ENCODE measurements at regions not wholly inside any gene's neighbourhood (a gene's known extent, or its start where the extent isn't known, plus 50 kb on each side); places are given as distances from the start of the nearest gene placed in this dataset.

DNA sequence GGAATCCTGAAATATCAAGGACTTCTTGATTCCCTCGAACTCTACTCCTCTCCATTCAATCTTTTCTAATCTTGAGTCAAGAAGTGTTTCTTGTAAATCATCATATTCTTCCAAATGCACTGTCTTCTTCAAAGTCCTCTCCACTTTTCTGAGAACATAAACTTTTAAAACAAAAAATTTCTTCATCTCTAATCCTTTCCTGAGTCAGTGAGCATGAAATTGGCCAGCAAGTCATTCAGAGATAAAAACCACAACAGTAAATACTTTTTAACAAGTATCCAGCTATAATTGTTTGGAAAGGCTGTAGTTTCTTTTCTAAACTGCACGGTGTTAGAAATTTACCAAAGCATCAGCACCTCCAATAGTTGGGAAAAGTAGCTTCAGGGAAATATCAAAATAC is 312.6 kb upstream of the GALNT5 start:
- no peaks in the 10 kb centered on the region for H3K36me3 ChIP-seq (ENCODE audit: control insufficient read depth, insufficient read depth, low read length)
- 94 to 100% methylated on average over 2 of the region's 2 CpGs for WGBS, 2 experiments
- H3K27ac ChIP-seq (ENCODE audit: insufficient read depth, low read depth, low read length, poor library complexity, severe bottlenecking) = no peak overlapping the region
- H3K4me1 ChIP-seq (ENCODE audit: control insufficient read depth, insufficient read depth, low read length) = no peaks in the 10 kb centered on the region
- no peaks in the 10 kb centered on the region for H3K27me3 ChIP-seq (ENCODE audit: control insufficient read depth, insufficient read depth, low read length, poor library complexity, severe bottlenecking)
- no peaks in the 10 kb centered on the region for H3K9me3 ChIP-seq (ENCODE audit: control insufficient read depth, low read length)
- no peak overlapping the region for H3K4me3 ChIP-seq (ENCODE audit: insufficient read depth, low read depth, low read length)

DNA sequence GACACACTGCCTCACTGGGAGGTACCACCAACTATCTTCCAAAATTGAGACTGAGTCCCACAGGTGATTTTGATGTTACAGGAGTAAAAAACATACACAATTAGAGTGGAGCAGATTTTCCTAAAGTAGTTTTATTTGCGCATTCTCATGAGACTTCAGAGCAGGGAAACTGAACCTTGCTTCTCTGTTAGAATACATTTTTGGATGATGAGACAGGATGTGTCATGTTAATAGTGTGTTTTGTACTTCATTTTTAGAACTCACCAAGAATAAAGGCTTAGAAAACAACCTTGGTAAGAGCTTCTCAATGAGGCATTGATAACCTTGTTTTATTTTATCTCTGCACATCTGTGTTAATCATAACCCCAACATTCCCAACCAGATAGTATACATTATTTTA is 310.2 kb upstream of the GALNT5 start:
- H3K9me3 ChIP-seq (ENCODE audit: control insufficient read depth, low read length) = peaks cover 3% of the 10 kb centered on the region
- 100% methylated on average over 1 of the region's 1 CpG for WGBS, 2 experiments

DNA sequence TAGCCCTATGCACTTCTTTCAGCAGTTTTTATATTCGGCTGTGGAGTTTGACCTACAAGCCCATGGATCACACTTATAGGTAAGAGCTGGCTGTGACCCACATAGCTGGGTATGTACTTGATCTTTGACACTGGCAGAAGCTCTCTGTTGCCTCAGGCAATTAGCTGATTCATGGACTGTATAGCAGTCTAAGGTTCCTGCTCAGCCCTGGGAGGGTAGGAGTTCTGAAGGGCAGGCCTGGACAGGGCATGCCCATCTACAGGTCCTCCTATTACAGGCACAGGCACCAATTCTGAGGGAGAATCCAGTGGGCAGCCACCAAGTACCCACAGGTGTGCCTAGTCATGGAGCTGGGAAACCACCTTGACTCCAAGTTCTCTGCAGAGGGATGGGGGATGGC is 301.8 kb upstream of the GALNT5 start:
- H3K27me3 ChIP-seq (ENCODE audit: control insufficient read depth, insufficient read depth, low read length, poor library complexity, severe bottlenecking) = no peaks in the 10 kb centered on the region
- 93 to 100% methylated on average over 1 of the region's 1 CpG for WGBS, 2 experiments
- H3K4me3 ChIP-seq (ENCODE audit: insufficient read depth, low read depth, low read length) = no peak overlapping the region
- H3K27ac ChIP-seq (ENCODE audit: insufficient read depth, low read depth, low read length, poor library complexity, severe bottlenecking) = no peak overlapping the region
- H3K9me3 ChIP-seq (ENCODE audit: control insufficient read depth, low read length) = peaks cover 3% of the 10 kb centered on the region
- H3K4me1 ChIP-seq (ENCODE audit: control insufficient read depth, insufficient read depth, low read length) = no peaks in the 10 kb centered on the region
- no peaks in the 10 kb centered on the region for H3K36me3 ChIP-seq (ENCODE audit: control insufficient read depth, insufficient read depth, low read length)

More for the DNA sequence above, 310.2 kb upstream of the GALNT5 start:
- Histone ChIP-seq H3K36me3 (ENCODE audit: control insufficient read depth, insufficient read depth, low read length) (no peaks in the 10 kb centered on the region), H3K4me1 (ENCODE audit: control insufficient read depth, insufficient read depth, low read length) (no peaks in the 10 kb centered on the region), H3K27me3 (ENCODE audit: control insufficient read depth, insufficient read depth, low read length, poor library complexity, severe bottlenecking) (no peaks in the 10 kb centered on the region), H3K27ac (ENCODE audit: insufficient read depth, low read depth, low read length, poor library complexity, severe bottlenecking) (no peak overlapping the region), H3K4me3 (ENCODE audit: insufficient read depth, low read depth, low read length) (no peak overlapping the region)

DNA sequence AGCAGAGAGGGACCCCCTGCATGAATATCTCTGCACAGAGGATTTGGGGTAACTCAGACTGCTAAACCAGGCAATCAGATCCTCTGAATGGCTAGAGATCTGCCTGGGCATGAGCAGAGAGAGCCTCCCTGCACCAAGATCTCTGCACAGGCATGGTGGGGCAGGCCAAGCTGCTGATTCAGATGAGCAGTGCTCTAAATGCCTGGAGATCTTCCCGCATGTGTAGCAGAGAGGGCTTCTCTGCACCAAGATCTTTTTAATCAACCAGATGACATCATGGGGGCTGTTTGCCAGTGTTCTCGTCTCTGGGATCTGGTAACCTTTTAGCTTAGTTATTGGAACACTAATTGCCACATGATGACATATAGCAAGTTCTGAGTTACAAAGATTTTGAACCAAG is 301.3 kb upstream of the GALNT5 start:
- Histone ChIP-seq H3K4me1 (ENCODE audit: control insufficient read depth, insufficient read depth, low read length) (no peaks in the 10 kb centered on the region), H3K9me3 (ENCODE audit: control insufficient read depth, low read length) (peaks cover 3% of the 10 kb centered on the region), H3K4me3 (ENCODE audit: insufficient read depth, low read depth, low read length) (no peak overlapping the region), H3K27ac (ENCODE audit: insufficient read depth, low read depth, low read length, poor library complexity, severe bottlenecking) (no peak overlapping the region), H3K36me3 (ENCODE audit: control insufficient read depth, insufficient read depth, low read length) (no peaks in the 10 kb centered on the region), H3K27me3 (ENCODE audit: control insufficient read depth, insufficient read depth, low read length, poor library complexity, severe bottlenecking) (no peaks in the 10 kb centered on the region)
- 94 to 100% methylated on average over 2 of the region's 2 CpGs for WGBS, 2 experiments

DNA sequence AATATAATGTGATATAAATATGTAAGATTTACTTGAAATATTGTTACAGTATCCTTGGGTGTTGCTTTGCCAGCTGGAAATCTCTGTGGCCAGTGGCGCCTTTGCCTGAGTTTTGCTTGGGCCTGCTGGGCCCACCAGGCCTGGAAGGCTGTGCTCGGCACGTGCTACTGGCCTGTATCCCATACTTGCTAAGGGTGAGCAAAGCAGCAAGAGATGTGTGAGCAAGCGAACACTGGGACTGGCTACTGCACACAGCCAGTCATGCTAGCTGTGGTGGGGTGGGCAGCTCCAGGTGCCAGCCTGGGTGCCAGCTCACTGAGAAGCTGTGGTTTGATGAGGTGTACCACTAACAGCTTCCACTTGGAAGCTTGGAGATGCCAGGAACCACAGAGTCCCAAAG is 299.1 kb upstream of the GALNT5 start:
- H3K27me3 ChIP-seq (ENCODE audit: control insufficient read depth, insufficient read depth, low read length, poor library complexity, severe bottlenecking) = no peaks in the 10 kb centered on the region
- no peak overlapping the region for H3K4me3 ChIP-seq (ENCODE audit: insufficient read depth, low read depth, low read length)
- no peaks in the 10 kb centered on the region for H3K36me3 ChIP-seq (ENCODE audit: control insufficient read depth, insufficient read depth, low read length)
- H3K9me3 ChIP-seq (ENCODE audit: control insufficient read depth, low read length) = no peaks in the 10 kb centered on the region
- H3K4me1 ChIP-seq (ENCODE audit: control insufficient read depth, insufficient read depth, low read length) = no peaks in the 10 kb centered on the region
- H3K27ac ChIP-seq (ENCODE audit: insufficient read depth, low read depth, low read length, poor library complexity, severe bottlenecking) = no peak overlapping the region
- WGBS, 2 experiments = 93 to 97% methylated on average over 4 of the region's 4 CpGs

GRCh38 chr2:156959481-156959880 is 298.0 kb upstream of the GALNT5 start:
- 75 to 83% methylated on average over 4 of the region's 4 CpGs for WGBS, 2 experiments
- H3K4me1 ChIP-seq (ENCODE audit: control insufficient read depth, insufficient read depth, low read length) = no peaks in the 10 kb centered on the region
- no peak overlapping the region for H3K27ac ChIP-seq (ENCODE audit: insufficient read depth, low read depth, low read length, poor library complexity, severe bottlenecking)
- H3K4me3 ChIP-seq (ENCODE audit: insufficient read depth, low read depth, low read length) = no peak overlapping the region
- no peaks in the 10 kb centered on the region for H3K36me3 ChIP-seq (ENCODE audit: control insufficient read depth, insufficient read depth, low read length)
- H3K27me3 ChIP-seq (ENCODE audit: control insufficient read depth, insufficient read depth, low read length, poor library complexity, severe bottlenecking) = no peaks in the 10 kb centered on the region
- no peaks in the 10 kb centered on the region for H3K9me3 ChIP-seq (ENCODE audit: control insufficient read depth, low read length)

- WGBS, 2 experiments = 98 to 100% methylated on average over 2 of the region's 2 CpGs
Measured at GRCh38 chr2:156982615-156983014, 274.9 kb upstream of the GALNT5 start.

DNA sequence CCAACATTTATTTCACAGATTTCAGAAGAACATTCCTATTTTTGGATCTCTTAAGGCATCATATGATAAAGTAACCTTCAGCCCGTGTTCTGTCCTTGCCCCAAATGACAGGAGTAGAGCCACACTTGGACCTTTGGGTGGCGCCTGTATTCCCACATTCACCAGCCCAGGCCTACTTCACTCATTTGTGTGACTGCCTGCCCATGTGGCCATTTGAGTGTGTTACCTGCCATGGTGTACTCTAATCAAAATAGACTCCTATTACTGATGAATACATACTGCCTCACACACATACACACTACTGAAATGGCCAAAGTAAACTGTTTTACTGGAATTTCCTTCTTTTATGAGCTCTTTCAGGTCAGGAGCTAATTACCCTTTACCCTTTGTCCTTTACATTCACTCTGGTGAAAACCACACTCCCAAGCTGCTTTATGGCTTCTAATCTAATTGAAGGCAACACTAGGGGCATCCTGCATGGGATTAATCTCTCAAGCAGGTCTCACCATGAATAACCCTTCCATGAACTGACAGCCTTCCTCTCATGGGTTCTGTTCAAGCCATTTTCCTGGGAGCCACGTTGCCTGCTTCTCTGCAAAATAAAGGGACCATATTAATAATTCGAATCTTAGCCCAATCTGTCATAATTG is 271.0 kb upstream of the GALNT5 start:
- WGBS, 2 experiments = 81 to 92% methylated on average over 3 to 4 of the region's 4 CpGs
- H3K4me3 ChIP-seq (ENCODE audit: insufficient read depth, low read depth, low read length) = no peak overlapping the region
- H3K27ac ChIP-seq (ENCODE audit: insufficient read depth, low read depth, low read length, poor library complexity, severe bottlenecking) = no peak overlapping the region

More at GRCh38 chr2:156982615-156983014, 274.9 kb upstream of the GALNT5 start:
- H3K4me1 ChIP-seq (ENCODE audit: control insufficient read depth, insufficient read depth, low read length) = no peaks in the 10 kb centered on the region
- no peak overlapping the region for H3K27ac ChIP-seq (ENCODE audit: insufficient read depth, low read depth, low read length, poor library complexity, severe bottlenecking)
- no peaks in the 10 kb centered on the region for H3K36me3 ChIP-seq (ENCODE audit: control insufficient read depth, insufficient read depth, low read length)
- no peak overlapping the region for H3K4me3 ChIP-seq (ENCODE audit: insufficient read depth, low read depth, low read length)
- H3K9me3 ChIP-seq (ENCODE audit: control insufficient read depth, low read length) = no peaks in the 10 kb centered on the region
- H3K27me3 ChIP-seq (ENCODE audit: control insufficient read depth, insufficient read depth, low read length, poor library complexity, severe bottlenecking) = no peaks in the 10 kb centered on the region

GRCh38 chr2:156999661-157000060 is 257.8 kb upstream of the GALNT5 start:
- Histone ChIP-seq H3K27ac (ENCODE audit: insufficient read depth, low read depth, low read length, poor library complexity, severe bottlenecking) (no peak overlapping the region), H3K4me1 (ENCODE audit: control insufficient read depth, insufficient read depth, low read length) (no peaks in the 10 kb centered on the region)
- 93 to 98% methylated on average over 4 of the region's 4 CpGs for WGBS, 2 experiments

More for the DNA sequence above, 271.0 kb upstream of the GALNT5 start:
- Histone ChIP-seq H3K4me1 (ENCODE audit: control insufficient read depth, insufficient read depth, low read length) (no peaks in the 10 kb centered on the region), H3K9me3 (ENCODE audit: control insufficient read depth, low read length) (no peaks in the 10 kb centered on the region), H3K27me3 (ENCODE audit: control insufficient read depth, insufficient read depth, low read length, poor library complexity, severe bottlenecking) (no peaks in the 10 kb centered on the region), H3K36me3 (ENCODE audit: control insufficient read depth, insufficient read depth, low read length) (no peaks in the 10 kb centered on the region)

DNA sequence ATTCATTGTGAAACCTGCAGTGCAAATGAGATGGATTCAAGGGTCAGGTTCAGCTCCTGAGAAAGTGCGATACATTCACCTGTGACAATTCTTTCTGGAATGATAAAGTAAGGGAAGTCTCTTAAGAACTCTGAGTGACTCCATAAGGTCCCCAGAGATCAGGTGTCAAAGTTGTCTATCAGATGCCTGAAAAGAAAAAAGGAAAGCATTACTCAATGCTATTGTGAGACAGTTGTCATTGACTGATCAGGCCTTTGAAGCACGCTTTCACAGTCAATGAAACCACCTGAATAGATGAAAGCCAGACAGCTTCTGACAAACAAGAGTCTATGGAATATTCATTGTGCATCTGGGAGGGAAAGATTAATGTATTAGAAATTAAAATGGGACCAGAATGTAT is 252.7 kb upstream of the GALNT5 start:
- H3K9me3 ChIP-seq (ENCODE audit: control insufficient read depth, low read length) = no peaks in the 10 kb centered on the region
- H3K4me1 ChIP-seq (ENCODE audit: control insufficient read depth, insufficient read depth, low read length) = no peaks in the 10 kb centered on the region
- no peak overlapping the region for H3K27ac ChIP-seq (ENCODE audit: insufficient read depth, low read depth, low read length, poor library complexity, severe bottlenecking)
- no peaks in the 10 kb centered on the region for H3K36me3 ChIP-seq (ENCODE audit: control insufficient read depth, insufficient read depth, low read length)
- H3K4me3 ChIP-seq (ENCODE audit: insufficient read depth, low read depth, low read length) = no peak overlapping the region
- WGBS, 2 experiments = 80 to 91% methylated on average over 2 of the region's 2 CpGs
- H3K27me3 ChIP-seq (ENCODE audit: control insufficient read depth, insufficient read depth, low read length, poor library complexity, severe bottlenecking) = no peaks in the 10 kb centered on the region

More at GRCh38 chr2:156999661-157000060, 257.8 kb upstream of the GALNT5 start:
- H3K4me3 ChIP-seq (ENCODE audit: insufficient read depth, low read depth, low read length) = no peak overlapping the region
- H3K27me3 ChIP-seq (ENCODE audit: control insufficient read depth, insufficient read depth, low read length, poor library complexity, severe bottlenecking) = no peaks in the 10 kb centered on the region
- H3K9me3 ChIP-seq (ENCODE audit: control insufficient read depth, low read length) = no peaks in the 10 kb centered on the region
- no peaks in the 10 kb centered on the region for H3K36me3 ChIP-seq (ENCODE audit: control insufficient read depth, insufficient read depth, low read length)

Measured in ectodermal cell (in vitro differentiated cells).